Activated naive CD4-positive, alpha-beta T cell treated with anti-CD3 and anti-CD28 coated beads, Interleukin-2, amount 10 ng/mL, durations not matched to agents 7 days and 5 days (primary cell): ENCODE measurements at regions not wholly inside any gene's neighbourhood (a gene's known extent, or its start where the extent isn't known, plus 50 kb on each side); places are given as distances from the start of the nearest gene placed in this dataset.

ENCODE experiments used
- CTCF ChIA-PET: fragments of 350-600 bp; sonication (Branson Sonifier 250); formaldehyde crosslinking; loops from one replicate; lab custom pipeline; 2021; ENCODE audit warnings: antibody characterized with exemption; lab: Charles Lee
- DNase-seq: peaks from one replicate; pipeline ENCODE4 v3.0.0-alpha.2; 2020
- H3K27ac Mint-ChIP-seq: one replicate; pipeline ENCODE4 v1.8.0; 2021; ENCODE audit warnings: mild to moderate bottlenecking, moderate library complexity, mixed read lengths
- H3K27me3 Mint-ChIP-seq: one replicate; pipeline ENCODE4 v1.8.0; 2021; ENCODE audit warnings: mild to moderate bottlenecking, mixed read lengths
- H3K36me3 Mint-ChIP-seq: one replicate; pipeline ENCODE4 v1.8.0; 2021; ENCODE audit warnings: mixed read lengths
- H3K4me1 Mint-ChIP-seq: one replicate; pipeline ENCODE4 v1.8.0; 2021; ENCODE audit warnings: mixed read lengths
- H3K4me3 Mint-ChIP-seq: one replicate; pipeline ENCODE4 v1.8.0; 2021; ENCODE audit warnings: mild to moderate bottlenecking, moderate library complexity, mixed read lengths
- H3K9me3 Mint-ChIP-seq: one replicate; pipeline ENCODE4 v1.8.0; 2021; ENCODE audit warnings: mixed read lengths

DNA sequence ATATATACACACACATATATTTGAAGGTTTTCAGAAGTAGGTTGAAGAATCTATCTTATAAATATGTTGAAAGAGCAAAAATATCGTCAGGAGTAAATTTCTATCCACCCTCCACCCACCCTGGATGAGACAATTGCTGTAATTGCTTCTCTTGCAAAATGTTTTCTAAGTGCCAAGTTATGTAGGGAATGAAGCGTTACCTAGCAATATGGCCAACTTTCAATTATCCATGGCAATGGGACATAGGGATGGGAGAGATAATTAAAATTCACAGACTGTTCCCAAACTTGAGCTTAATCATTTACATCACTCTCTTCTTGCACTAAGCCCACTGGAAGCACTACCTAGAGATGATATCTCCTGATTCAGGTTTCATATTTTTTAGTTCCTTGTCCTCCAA lies 806.2 kb upstream of the RAG2 start:
- Mint-ChIP-seq H3K9me3 (peaks cover 11% of the 10 kb centered on the region), H3K4me3 (no peak overlapping the region), H3K27me3 (no peaks in the 10 kb centered on the region), H3K4me1 (no peaks in the 10 kb centered on the region), H3K36me3 (no peaks in the 10 kb centered on the region), H3K27ac (no peak overlapping the region)
- CTCF ChIA-PET = no interaction called here
- no peak for DNase-seq

DNA sequence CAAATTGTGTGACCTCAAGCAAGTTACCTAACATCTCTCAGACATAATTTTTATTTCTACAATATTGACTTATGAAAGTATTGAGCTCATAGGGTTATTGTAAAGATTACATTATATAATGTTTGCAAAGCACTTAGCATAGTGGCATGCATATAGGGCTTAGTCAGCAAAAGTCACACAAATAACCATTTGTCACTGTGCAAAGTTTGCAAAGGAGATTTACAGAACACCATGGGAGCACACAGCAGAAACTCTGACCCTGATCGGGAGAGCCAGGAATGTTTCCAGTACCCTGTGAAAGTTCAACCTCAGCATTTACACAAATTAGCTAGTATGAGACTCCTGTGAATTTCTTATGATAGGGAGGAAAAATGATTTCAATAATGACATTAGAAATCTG lies 804.6 kb upstream of the RAG2 start:
- Mint-ChIP-seq H3K27ac (no peak overlapping the region), H3K27me3 (no peaks in the 10 kb centered on the region), H3K9me3 (peaks cover 8% of the 10 kb centered on the region), H3K36me3 (no peaks in the 10 kb centered on the region), H3K4me3 (no peak overlapping the region), H3K4me1 (no peaks in the 10 kb centered on the region)
- no peak for DNase-seq
- CTCF ChIA-PET = no interaction called here

DNA sequence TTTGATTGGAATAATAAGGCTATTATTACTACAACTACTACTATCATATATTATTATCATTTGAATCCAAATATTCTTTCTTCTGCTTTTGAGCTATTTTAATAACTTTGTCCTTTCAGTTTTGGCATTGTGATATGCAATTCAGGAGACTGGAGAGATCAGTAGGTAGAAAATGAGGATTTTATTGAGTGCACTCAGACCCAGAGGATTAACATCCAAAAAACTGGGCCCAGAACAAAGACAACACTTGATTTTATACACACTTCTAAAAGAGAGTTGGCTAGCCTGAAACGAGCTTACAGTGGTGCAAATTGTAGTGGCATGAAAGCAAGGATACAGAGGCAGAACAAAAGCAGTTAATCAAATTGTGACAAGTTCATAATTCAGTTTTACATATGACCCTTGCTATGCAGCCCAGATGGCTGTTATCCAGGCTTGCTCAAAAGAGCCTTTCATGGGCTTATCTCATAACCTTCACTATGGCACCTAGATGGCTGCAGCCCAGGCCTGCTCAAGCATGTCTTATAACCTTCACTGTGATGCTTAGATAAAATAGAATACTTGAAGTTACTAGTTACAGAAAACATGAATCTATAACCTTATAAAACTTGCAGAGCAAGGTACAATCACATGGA lies 796.3 kb upstream of the RAG2 start:
- no peaks in the 10 kb centered on the region for H3K4me1 Mint-ChIP-seq
- no peak overlapping the region for H3K27ac Mint-ChIP-seq
- no peaks in the 10 kb centered on the region for H3K36me3 Mint-ChIP-seq
- CTCF ChIA-PET = no interaction called here
- peaks cover 27% of the 10 kb centered on the region for H3K9me3 Mint-ChIP-seq
- H3K4me3 Mint-ChIP-seq = no peak overlapping the region
- no peak for DNase-seq
- no peaks in the 10 kb centered on the region for H3K27me3 Mint-ChIP-seq

DNA sequence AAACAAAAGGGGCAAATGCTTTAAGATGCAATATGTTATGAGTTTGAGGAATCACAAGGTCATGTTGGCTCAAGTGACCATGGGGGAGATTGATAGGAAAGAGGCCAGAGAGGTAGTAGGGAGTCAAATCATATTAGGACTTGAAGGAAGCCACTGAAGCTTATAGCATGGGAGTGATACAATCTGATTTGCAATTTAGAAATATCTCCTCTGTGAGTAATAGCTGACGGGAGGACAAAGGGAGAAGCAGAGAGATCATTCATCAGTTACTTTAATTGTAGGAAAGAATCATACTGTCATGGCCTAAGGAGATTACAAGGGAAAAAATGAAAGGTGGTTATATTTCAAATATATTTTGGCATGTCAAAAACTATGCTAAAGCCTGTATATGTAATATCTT lies 793.6 kb upstream of the RAG2 start:
- H3K4me1 Mint-ChIP-seq = no peaks in the 10 kb centered on the region

DNA sequence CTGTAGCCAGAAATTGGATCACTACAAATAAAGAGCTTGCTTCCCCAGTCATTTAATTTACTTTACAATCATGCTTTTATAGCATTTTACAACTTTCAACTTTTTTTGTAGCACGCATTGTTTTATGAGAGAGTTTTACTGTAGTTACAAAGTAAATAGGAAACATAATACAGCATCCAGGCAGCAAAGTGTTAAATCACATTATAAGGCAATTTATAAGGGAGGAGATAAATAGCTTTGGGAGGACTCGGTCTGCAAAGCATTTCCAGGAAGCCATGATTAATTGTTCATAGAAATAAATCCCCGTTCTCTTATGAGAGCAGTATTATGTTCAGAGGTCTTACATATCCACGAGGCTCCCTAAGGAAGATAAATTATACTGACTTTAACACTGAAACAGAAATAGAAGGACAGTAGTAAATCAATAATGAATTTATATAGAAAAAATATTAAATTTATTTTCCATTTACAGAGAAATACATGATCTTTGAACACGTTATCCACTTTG lies 792.6 kb upstream of the RAG2 start:
- Mint-ChIP-seq H3K9me3 (peaks cover 22% of the 10 kb centered on the region), H3K4me1 (no peaks in the 10 kb centered on the region), H3K27me3 (no peaks in the 10 kb centered on the region), H3K36me3 (no peaks in the 10 kb centered on the region), H3K4me3 (no peak overlapping the region), H3K27ac (no peak overlapping the region)
- CTCF ChIA-PET = no interaction called here
- DNase-seq = no peak

More for the DNA sequence above, 793.6 kb upstream of the RAG2 start:
- Mint-ChIP-seq H3K36me3 (no peaks in the 10 kb centered on the region), H3K27ac (no peak overlapping the region), H3K4me3 (no peak overlapping the region), H3K9me3 (peaks cover 27% of the 10 kb centered on the region), H3K27me3 (no peaks in the 10 kb centered on the region)
- DNase-seq = no peak
- CTCF ChIA-PET = no interaction called here

DNA sequence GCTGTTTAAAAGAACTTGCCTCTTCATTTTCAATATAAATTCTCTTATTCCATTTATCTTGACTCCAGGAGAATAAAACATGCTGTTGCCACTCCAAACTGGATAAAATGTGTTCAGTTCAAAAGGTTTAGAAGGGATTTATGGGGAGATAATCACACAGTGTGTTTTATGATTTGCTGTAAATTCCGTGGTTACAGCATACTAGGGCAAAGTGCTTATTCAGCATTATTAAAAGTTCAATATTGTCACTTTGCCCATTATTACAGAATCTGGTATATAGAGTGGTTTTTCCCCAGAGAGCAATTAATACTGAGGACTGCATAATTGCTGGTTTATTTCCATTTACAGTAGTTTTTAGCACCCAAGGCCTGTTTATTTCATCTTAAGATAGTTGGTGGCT lies 780.9 kb upstream of the RAG2 start:
- H3K27ac Mint-ChIP-seq = no peak overlapping the region
- H3K36me3 Mint-ChIP-seq = no peaks in the 10 kb centered on the region
- H3K4me1 Mint-ChIP-seq = no peaks in the 10 kb centered on the region
- H3K27me3 Mint-ChIP-seq = no peaks in the 10 kb centered on the region
- no peak overlapping the region for H3K4me3 Mint-ChIP-seq
- CTCF ChIA-PET = no interaction called here
- DNase-seq = no peak
- H3K9me3 Mint-ChIP-seq = peaks cover 19% of the 10 kb centered on the region

DNA sequence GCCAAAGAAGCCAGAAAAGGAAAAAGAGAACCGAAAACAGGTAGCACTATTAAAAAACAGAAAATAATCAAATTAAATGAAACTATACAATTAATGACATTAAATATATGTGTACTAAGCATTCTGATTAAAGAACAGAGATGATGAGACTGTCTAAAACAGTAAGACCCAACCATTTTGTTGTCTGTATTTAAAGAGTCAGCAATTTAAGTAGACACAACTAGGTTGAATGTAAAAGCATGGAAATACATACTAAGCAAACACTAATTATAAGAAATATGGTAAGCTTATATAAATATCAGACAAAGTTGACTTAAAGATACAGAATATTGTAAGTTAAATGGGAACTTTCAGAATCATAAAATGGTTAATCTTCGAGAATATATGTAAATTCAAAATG lies 774.6 kb upstream of the RAG2 start:
- Mint-ChIP-seq H3K9me3 (peaks cover 10% of the 10 kb centered on the region), H3K27me3 (no peaks in the 10 kb centered on the region), H3K4me1 (no peaks in the 10 kb centered on the region), H3K36me3 (no peaks in the 10 kb centered on the region), H3K27ac (no peak overlapping the region), H3K4me3 (no peak overlapping the region)
- no peak for DNase-seq
- CTCF ChIA-PET = no interaction called here

DNA sequence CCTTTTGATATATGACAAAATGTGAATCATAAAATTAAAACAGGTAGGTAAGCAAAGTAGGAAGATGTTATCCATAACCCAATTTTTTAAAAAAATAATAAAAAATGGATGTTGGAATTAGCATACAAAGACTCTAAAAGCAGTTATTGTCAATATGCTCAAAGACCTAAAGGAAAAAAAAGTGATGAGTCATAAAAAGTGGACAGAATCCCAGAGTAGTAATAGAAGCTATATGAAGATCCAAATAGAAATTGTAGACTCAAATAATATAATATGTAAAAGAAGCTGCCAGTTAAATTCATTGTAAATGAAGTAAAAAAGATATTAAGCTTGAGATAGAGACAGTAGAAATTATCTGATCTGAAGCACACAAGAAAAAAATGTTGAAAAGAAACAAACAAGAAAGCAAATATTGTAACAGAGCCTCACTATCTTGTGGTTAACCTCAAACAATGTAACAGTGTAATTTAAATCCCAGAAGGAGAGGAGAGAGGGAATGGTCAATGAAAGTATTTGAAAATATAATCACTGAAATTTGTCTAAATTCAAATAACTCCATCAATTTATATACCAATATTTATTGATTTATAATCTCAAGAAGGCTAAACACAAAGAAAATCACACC lies 773.4 kb upstream of the RAG2 start:
- no peak overlapping the region for H3K4me3 Mint-ChIP-seq
- DNase-seq = no peak
- H3K27me3 Mint-ChIP-seq = no peaks in the 10 kb centered on the region
- H3K27ac Mint-ChIP-seq = no peak overlapping the region
- peaks cover 5% of the 10 kb centered on the region for H3K9me3 Mint-ChIP-seq
- no peaks in the 10 kb centered on the region for H3K36me3 Mint-ChIP-seq
- CTCF ChIA-PET = no interaction called here
- H3K4me1 Mint-ChIP-seq = no peaks in the 10 kb centered on the region

DNA sequence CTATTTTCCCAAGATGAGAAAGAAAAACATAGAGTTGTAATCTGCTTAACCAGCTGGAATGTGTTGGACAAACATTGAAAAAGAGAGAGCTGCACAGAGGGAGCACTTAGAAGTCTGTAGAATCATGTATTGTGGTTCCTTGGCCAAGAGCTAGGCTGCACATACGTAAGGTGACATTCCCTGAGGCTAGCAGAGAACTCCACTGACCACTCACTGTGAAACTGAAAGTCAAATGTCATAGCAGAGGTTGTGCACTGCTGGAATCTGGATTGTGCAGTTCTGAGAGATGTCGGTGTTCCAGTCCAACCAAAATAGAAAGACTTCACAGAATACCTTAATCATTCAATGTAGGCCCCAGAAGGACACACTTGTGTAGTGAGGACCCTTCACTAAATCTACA lies 772.8 kb upstream of the RAG2 start:
- no peak for DNase-seq
- Mint-ChIP-seq H3K4me3 (no peak overlapping the region), H3K36me3 (no peaks in the 10 kb centered on the region), H3K9me3 (peaks cover 4% of the 10 kb centered on the region), H3K27ac (no peak overlapping the region), H3K4me1 (no peaks in the 10 kb centered on the region), H3K27me3 (no peaks in the 10 kb centered on the region)
- CTCF ChIA-PET = no interaction called here

DNA sequence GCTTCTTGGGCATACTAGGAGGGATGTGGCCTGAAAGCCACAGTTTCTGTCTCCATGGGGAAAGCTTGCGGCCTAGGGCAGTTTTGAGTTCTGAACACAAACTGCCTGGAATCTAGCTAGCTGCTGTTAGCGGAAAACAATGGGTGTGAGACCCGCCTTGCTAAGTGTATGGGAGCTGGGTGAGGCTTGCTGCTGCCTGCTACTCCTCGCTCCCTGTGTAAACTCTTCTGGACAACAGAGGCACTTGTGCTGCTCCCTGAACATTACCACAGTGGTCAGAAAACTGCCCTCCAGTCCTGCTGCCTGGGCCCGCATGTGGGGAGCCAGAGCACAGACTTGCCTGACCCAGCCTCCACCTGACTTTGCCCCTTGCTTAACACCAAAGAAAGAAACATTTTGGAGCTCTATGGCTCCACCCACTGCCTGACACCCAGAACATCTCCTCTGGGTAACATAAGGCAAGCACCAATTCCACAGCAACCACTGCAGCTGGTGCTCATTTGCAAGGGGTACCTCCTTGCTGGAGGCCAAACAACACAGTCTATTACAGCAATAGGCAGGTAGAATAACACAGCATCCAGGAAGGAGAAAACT lies 766.3 kb upstream of the RAG2 start:
- no peak for DNase-seq
- no peaks in the 10 kb centered on the region for H3K4me1 Mint-ChIP-seq
- peaks cover 7% of the 10 kb centered on the region for H3K9me3 Mint-ChIP-seq
- no peak overlapping the region for H3K27ac Mint-ChIP-seq
- CTCF ChIA-PET = no interaction called here
- H3K4me3 Mint-ChIP-seq = no peak overlapping the region
- no peaks in the 10 kb centered on the region for H3K27me3 Mint-ChIP-seq
- H3K36me3 Mint-ChIP-seq = no peaks in the 10 kb centered on the region

DNA sequence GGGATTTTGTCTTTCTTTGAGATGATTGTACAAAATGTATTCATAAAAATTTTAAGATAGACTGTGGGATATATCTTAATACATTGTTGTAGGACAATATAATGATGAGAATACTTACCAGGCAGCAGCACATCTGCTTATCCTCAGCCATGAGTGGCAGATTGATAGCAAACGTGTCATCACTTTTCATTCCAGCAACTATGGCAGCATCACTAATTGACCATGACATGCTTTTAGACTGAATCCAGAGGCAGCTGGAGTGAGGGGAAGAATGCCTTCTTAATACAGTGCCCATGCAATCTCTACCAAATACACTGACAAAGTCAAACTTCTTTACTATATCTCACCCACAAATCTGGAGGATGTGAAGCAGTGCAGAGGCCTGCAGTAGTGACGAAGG lies 755.2 kb upstream of the RAG2 start:
- Mint-ChIP-seq H3K4me3 (no peak overlapping the region), H3K4me1 (no peaks in the 10 kb centered on the region), H3K36me3 (no peaks in the 10 kb centered on the region), H3K27me3 (no peaks in the 10 kb centered on the region), H3K27ac (no peak overlapping the region), H3K9me3 (peaks cover 12% of the 10 kb centered on the region)
- no peak for DNase-seq
- CTCF ChIA-PET = no interaction called here

DNA sequence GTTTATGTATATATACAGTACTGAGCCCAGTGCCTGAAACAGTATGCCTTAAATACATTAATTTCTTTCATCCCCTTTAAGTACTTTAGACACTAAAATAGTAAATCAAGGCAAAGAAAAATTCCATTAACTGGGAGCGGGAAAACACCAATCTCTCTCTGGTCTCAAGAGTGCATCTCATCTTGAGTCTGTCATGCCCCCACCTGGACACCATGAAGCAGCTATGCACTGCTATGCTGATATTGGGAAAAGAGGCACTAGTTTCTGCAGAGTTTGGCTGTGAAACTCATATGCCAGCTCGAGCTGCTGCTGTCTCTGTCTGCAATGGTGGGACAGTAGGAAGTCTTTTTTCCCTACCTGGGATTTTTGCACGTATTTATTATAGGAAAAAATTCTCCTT lies 754.4 kb upstream of the RAG2 start:
- Mint-ChIP-seq H3K36me3 (no peaks in the 10 kb centered on the region), H3K27ac (no peak overlapping the region), H3K4me1 (no peaks in the 10 kb centered on the region), H3K4me3 (no peak overlapping the region), H3K27me3 (no peaks in the 10 kb centered on the region), H3K9me3 (peaks cover 12% of the 10 kb centered on the region)
- CTCF ChIA-PET = no interaction called here
- no peak for DNase-seq

DNA sequence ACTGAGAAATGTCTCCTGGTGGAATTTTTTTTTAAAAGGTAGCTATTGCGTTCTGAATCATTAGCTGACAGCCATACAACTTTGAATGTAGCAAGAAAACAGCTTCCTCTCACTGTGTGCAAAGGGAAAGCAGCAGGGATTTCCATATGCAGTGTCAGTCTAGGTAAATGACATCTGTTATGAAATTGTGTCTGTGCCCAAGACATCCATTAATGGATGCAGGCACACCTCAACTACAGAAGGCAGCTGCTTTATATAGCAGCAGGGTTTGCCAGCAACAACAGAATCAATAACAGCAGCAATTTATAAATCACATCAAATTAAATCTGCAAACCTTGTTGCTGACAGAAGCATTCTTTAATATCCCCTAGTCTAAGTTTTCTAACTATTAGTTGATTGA lies 745.3 kb upstream of the RAG2 start:
- Mint-ChIP-seq H3K36me3 (no peaks in the 10 kb centered on the region), H3K4me3 (no peak overlapping the region)
- CTCF ChIA-PET = no interaction called here

DNA sequence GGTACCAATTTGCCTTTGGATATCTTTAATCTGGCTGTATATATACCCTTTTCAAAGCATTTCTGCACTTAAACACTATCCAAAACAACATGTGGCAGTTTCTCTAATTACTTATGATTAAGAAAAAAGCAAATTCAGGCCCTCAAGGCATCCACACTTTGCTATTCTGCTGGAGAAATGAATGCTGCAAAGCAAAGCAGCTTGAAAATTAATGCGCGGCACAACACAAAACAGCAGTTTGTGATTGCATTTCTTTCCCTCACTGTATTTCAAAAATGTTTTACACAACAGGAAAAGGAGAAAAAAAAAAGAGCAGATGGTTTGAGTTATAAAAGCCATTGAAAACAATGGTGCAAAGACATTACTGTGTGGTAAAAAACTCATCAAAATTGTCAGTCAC lies 738.4 kb upstream of the RAG2 start:
- Mint-ChIP-seq H3K9me3 (peaks cover 13% of the 10 kb centered on the region), H3K4me3 (no peak overlapping the region), H3K4me1 (no peaks in the 10 kb centered on the region), H3K27ac (no peak overlapping the region), H3K36me3 (no peaks in the 10 kb centered on the region), H3K27me3 (no peaks in the 10 kb centered on the region)
- no peak for DNase-seq
- CTCF ChIA-PET = no interaction called here

More for the DNA sequence above, 745.3 kb upstream of the RAG2 start:
- H3K27me3 Mint-ChIP-seq = no peaks in the 10 kb centered on the region
- no peak overlapping the region for H3K27ac Mint-ChIP-seq
- H3K4me1 Mint-ChIP-seq = no peaks in the 10 kb centered on the region
- DNase-seq = no peak
- peaks cover 7% of the 10 kb centered on the region for H3K9me3 Mint-ChIP-seq

DNA sequence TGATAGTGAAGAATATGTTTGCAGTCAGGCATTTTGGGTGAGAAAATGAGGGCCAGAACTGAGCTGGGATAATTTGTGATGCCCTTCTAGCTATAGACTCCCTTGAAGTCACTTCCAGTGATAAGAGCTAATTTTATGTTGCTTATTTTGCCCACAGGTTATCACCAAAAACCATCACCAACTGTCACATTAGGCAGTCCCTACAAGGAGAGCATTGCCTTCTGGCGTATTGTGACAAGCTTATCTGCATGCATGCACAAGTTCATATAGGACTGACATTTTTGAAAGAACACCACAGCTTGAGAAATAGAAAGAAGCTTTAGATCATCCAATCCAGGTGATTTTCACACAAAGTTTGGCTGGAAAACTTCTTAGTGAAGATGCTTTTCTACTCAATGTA lies 735.3 kb upstream of the RAG2 start:
- Mint-ChIP-seq H3K4me1 (no peaks in the 10 kb centered on the region), H3K27ac (no peak overlapping the region), H3K36me3 (no peaks in the 10 kb centered on the region), H3K27me3 (no peaks in the 10 kb centered on the region), H3K9me3 (peaks cover 18% of the 10 kb centered on the region), H3K4me3 (no peak overlapping the region)
- no peak for DNase-seq
- CTCF ChIA-PET = no interaction called here
